ENCODE measurements at regions not wholly inside any gene's neighbourhood (a gene's known extent, or its start where the extent isn't known, plus 50 kb on each side); places are given as distances from the start of the nearest gene placed in this dataset.

DNA sequence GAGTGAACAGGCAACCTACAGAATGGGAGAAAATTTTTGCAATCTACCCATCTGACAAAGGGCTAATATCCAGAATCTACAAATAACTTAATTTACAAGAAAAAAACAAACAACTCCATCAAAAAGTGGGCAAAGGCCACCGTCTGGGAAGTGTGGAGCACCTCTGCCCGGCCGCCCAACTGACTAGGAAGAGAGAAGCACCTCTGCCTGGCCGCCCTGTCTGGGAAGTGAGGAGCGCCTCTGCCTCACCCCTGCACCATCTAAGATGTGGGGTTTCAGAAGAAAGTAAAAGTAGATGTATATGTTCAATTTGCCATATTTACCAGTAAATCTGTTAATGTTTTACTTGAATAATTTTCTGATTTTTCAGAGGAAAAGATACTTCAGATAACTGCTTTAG is 108.1 kb upstream of the TMEM161B start:
- Histone ChIP-seq H3K79me2 (replicated peaks; ENCODE audit: insufficient read depth) (no peaks in the 10 kb centered on the region), H3K27me3 (ENCODE audit: insufficient read depth) (no peaks in the 10 kb centered on the region), H3K4me1 (ENCODE audit: insufficient read depth) (no peaks in the 10 kb centered on the region), H3K9me2 (ENCODE audit: insufficient read depth) (peaks cover 15% of the 10 kb centered on the region), H3K36me3 (ENCODE audit: insufficient read depth) (no peaks in the 10 kb centered on the region), H3K27ac (ENCODE audit: low read depth) (no peak overlapping the region), H3F3A (replicated peaks; ENCODE audit: low read depth) (no peaks in the 10 kb centered on the region), H4K20me1 (replicated peaks; ENCODE audit: insufficient read depth) (no peaks in the 10 kb centered on the region), H2AFZ (no peak overlapping the region), H3K4me3 (no peak overlapping the region), H3K4me2 (no peak overlapping the region)
- DNase-seq (ENCODE audit: low spot score) = no peak
- peaks cover 3% of the 10 kb centered on the region; the same call in 2 of the 3 replicates for H3K36me3 Mint-ChIP-seq (ENCODE audit: low read depth)
- ATAC-seq = no peak
- no peak overlapping the region for H3K4me3 Mint-ChIP-seq
- peaks cover 3% of the 10 kb centered on the region for H3K9me3 Mint-ChIP-seq
- H3K4me1 Mint-ChIP-seq = no peaks in the 10 kb centered on the region
- H3K27ac Mint-ChIP-seq = no peak overlapping the region
- no peak for TF ChIP-seq ZNF331 (CRISPR knock-in tag; IDR thresholded peaks at IDR 0.05; ENCODE audit: low read depth)
- peaks cover 3% of the 10 kb centered on the region for H3K27me3 Mint-ChIP-seq (ENCODE audit: insufficient read depth, low read depth, poor library complexity)

DNA sequence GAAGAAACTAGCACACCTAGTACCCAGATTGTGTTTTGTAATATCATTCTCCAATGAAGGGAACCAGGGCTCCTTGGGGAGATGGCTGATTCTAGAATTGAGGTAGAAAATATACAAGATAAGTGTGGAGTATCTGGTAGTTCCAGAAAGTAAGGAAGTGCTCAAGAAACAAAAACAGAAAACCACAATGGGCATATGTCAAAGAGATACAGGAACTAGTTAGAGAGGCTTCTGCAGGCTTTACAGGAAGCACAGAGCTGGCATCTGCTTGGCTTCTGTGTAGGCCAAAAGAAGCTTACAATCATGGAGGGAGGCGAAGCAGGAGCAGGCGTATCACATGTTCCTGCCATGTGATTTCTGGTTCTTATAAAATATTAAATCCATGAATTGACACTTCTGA is 105.7 kb upstream of the TMEM161B start:
- Histone ChIP-seq H3K27me3 (ENCODE audit: insufficient read depth) (no peaks in the 10 kb centered on the region), H3K9me2 (ENCODE audit: insufficient read depth) (peaks cover 8% of the 10 kb centered on the region), H4K20me1 (replicated peaks; ENCODE audit: insufficient read depth) (no peaks in the 10 kb centered on the region), H3K4me2 (no peak overlapping the region), H2AFZ (no peak overlapping the region), H3K27ac (ENCODE audit: low read depth) (no peak overlapping the region), H3K4me1 (ENCODE audit: insufficient read depth) (no peaks in the 10 kb centered on the region), H3K79me2 (replicated peaks; ENCODE audit: insufficient read depth) (no peaks in the 10 kb centered on the region), H3K36me3 (ENCODE audit: insufficient read depth) (no peaks in the 10 kb centered on the region), H3K4me3 (no peak overlapping the region), H3F3A (replicated peaks; ENCODE audit: low read depth) (no peaks in the 10 kb centered on the region)
- Mint-ChIP-seq H3K27ac (no peak overlapping the region), H3K4me1 (no peaks in the 10 kb centered on the region), H3K27me3 (ENCODE audit: insufficient read depth, low read depth, poor library complexity) (no peaks in the 10 kb centered on the region), H3K36me3 (ENCODE audit: low read depth) (no peaks in the 10 kb centered on the region), H3K4me3 (no peak overlapping the region), H3K9me3 (no peaks in the 10 kb centered on the region)
- ATAC-seq = no peak
- DNase-seq (ENCODE audit: low spot score) = no peak
- no peak for TF ChIP-seq CTCF (conservative IDR thresholded peaks at IDR 0.05; ENCODE audit: low read depth in 2 of 2)
- no peak for TF ChIP-seq REST (IDR thresholded peaks at IDR 0.05; ENCODE audit: unreplicated experiment)
- no peak for TF ChIP-seq ZNF114 (CRISPR knock-in tag; IDR thresholded peaks at IDR 0.05)
- TF ChIP-seq, protein P1, sequence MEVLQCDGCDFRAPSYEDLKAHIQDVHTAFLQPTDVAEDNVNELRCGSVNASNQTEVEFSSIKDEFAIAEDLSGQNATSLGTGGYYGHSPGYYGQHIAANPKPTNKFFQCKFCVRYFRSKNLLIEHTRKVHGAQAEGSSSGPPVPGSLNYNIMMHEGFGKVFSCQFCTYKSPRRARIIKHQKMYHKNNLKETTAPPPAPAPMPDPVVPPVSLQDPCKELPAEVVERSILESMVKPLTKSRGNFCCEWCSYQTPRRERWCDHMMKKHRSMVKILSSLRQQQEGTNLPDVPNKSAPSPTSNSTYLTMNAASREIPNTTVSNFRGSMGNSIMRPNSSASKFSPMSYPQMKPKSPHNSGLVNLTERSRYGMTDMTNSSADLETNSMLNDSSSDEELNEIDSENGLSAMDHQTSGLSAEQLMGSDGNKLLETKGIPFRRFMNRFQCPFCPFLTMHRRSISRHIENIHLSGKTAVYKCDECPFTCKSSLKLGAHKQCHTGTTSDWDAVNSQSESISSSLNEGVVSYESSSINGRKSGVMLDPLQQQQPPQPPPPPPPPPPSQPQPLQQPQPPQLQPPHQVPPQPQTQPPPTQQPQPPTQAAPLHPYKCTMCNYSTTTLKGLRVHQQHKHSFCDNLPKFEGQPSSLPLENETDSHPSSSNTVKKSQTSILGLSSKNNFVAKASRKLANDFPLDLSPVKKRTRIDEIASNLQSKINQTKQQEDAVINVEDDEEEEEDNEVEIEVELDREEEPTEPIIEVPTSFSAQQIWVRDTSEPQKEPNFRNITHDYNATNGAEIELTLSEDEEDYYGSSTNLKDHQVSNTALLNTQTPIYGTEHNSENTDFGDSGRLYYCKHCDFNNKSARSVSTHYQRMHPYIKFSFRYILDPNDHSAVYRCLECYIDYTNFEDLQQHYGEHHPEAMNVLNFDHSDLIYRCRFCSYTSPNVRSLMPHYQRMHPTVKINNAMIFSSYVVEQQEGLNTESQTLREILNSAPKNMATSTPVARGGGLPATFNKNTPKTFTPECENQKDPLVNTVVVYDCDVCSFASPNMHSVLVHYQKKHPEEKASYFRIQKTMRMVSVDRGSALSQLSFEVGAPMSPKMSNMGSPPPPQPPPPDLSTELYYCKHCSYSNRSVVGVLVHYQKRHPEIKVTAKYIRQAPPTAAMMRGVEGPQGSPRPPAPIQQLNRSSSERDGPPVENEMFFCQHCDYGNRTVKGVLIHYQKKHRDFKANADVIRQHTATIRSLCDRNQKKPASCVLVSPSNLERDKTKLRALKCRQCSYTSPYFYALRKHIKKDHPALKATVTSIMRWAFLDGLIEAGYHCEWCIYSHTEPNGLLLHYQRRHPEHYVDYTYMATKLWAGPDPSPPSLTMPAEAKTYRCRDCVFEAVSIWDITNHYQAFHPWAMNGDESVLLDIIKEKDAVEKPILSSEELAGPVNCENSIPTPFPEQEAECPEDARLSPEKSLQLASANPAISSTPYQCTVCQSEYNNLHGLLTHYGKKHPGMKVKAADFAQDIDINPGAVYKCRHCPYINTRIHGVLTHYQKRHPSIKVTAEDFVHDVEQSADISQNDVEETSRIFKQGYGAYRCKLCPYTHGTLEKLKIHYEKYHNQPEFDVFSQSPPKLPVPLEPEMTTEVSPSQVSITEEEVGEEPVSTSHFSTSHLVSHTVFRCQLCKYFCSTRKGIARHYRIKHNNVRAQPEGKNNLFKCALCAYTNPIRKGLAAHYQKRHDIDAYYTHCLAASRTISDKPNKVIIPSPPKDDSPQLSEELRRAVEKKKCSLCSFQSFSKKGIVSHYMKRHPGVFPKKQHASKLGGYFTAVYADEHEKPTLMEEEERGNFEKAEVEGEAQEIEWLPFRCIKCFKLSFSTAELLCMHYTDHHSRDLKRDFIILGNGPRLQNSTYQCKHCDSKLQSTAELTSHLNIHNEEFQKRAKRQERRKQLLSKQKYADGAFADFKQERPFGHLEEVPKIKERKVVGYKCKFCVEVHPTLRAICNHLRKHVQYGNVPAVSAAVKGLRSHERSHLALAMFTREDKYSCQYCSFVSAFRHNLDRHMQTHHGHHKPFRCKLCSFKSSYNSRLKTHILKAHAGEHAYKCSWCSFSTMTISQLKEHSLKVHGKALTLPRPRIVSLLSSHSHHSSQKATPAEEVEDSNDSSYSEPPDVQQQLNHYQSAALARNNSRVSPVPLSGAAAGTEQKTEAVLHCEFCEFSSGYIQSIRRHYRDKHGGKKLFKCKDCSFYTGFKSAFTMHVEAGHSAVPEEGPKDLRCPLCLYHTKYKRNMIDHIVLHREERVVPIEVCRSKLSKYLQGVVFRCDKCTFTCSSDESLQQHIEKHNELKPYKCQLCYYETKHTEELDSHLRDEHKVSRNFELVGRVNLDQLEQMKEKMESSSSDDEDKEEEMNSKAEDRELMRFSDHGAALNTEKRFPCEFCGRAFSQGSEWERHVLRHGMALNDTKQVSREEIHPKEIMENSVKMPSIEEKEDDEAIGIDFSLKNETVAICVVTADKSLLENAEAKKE (CRISPR knock-in tag; IDR thresholded peaks at IDR 0.05) = no peak
- no peak for TF ChIP-seq NANOG (IDR thresholded peaks at IDR 0.05; ENCODE audit: borderline replicate concordance)

All from GM23338 (cell line).